HG03439 (cell line): ENCODE measurements at regions not wholly inside any gene's neighbourhood (a gene's known extent, or its start where the extent isn't known, plus 50 kb on each side); places are given as distances from the start of the nearest gene placed in this dataset.
"Not testable (repeated sequence)": the region's sequence is repeated elsewhere in the genome, so short reads cannot be mapped to it uniquely, and the experiment has no call there.

Experiments
- ATAC-seq: cut with Tn5 transposase; IDR thresholded peaks from one replicate; pipeline ENCODE4 v1.9.1; 2021; ENCODE audit warnings: mild to moderate bottlenecking, moderate library complexity; ENCODE audit not compliant: unreplicated experiment

- no peak for ATAC-seq
Measured at GRCh38 chr18:66440433-66440832, 163.5 kb downstream of the CDH19 start.

GRCh38 chr18:66439670-66440069 is 164.2 kb downstream of the CDH19 start:
- ATAC-seq = no peak

GRCh38 chr18:66438711-66439536 is 165.0 kb downstream of the CDH19 start:
- ATAC-seq = no peak

- ATAC-seq = no peak
Measured at GRCh38 chr18:66432636-66433035, 171.3 kb downstream of the CDH19 start.

GRCh38 chr18:66428795-66429194 is 175.1 kb downstream of the CDH19 start:
- no peak for ATAC-seq

GRCh38 chr18:66419400-66419799 is 184.5 kb downstream of the CDH19 start:
- ATAC-seq = no peak

GRCh38 chr18:66410692-66411091 is 193.2 kb downstream of the CDH19 start:
- no peak for ATAC-seq

- no peak for ATAC-seq
Measured at GRCh38 chr18:66395671-66396218, 208.1 kb downstream of the CDH19 start.

GRCh38 chr18:66393463-66393862 is 210.4 kb downstream of the CDH19 start:
- ATAC-seq = no peak

GRCh38 chr18:66377291-66377690 is 226.6 kb downstream of the CDH19 start:
- ATAC-seq = no peak

GRCh38 chr18:66375391-66375790 is 228.5 kb downstream of the CDH19 start:
- not testable (repeated sequence) for ATAC-seq

- no peak for ATAC-seq
Measured at GRCh38 chr18:66346833-66347588, 256.9 kb downstream of the CDH19 start.

GRCh38 chr18:66344227-66344626 is 259.7 kb downstream of the CDH19 start:
- ATAC-seq = no peak

GRCh38 chr18:66342577-66342976 is 261.3 kb downstream of the CDH19 start:
- no peak for ATAC-seq

- ATAC-seq = no peak
Measured at GRCh38 chr18:66334534-66334933, 269.4 kb downstream of the CDH19 start.

GRCh38 chr18:66329716-66330115 is 274.2 kb downstream of the CDH19 start:
- ATAC-seq = no peak

- ATAC-seq = no peak
Measured at GRCh38 chr18:66328296-66328878, 275.5 kb downstream of the CDH19 start.

- no peak for ATAC-seq
Measured at GRCh38 chr18:66325251-66325650, 278.6 kb downstream of the CDH19 start.

GRCh38 chr18:66324616-66325015 is 279.3 kb downstream of the CDH19 start:
- ATAC-seq = no peak

GRCh38 chr18:66317243-66318090 is 286.4 kb downstream of the CDH19 start:
- ATAC-seq = no peak

- no peak for ATAC-seq
Measured at GRCh38 chr18:66316701-66317100, 287.2 kb downstream of the CDH19 start.
